Bronchial epithelial cell (primary cell): ENCODE measurements at regions not wholly inside any gene's neighbourhood (a gene's known extent, or its start where the extent isn't known, plus 50 kb on each side); places are given as distances from the start of the nearest gene placed in this dataset.

Experiments used
- DNase-seq: peaks from one replicate; pipeline ENCODE4 v3.0.0-alpha.2; 2010; ENCODE audit warnings: low read depth
- FAIRE-seq: peaks from 2 replicates; lab custom pipeline; 2011; peaks lifted over from hg19 to GRCh38; lab: Jason Lieb, UNC
- H3K27me3 ChIP-seq: 2 replicates; pipeline ENCODE4 v1.5.1; 2011; ENCODE audit warnings: low read length; ENCODE audit not compliant: control insufficient read depth, insufficient read depth
- H3K36me3 ChIP-seq: 2 replicates; pipeline ENCODE4 v1.5.1; 2011; ENCODE audit warnings: low read length; ENCODE audit not compliant: control insufficient read depth, insufficient read depth
- H3K4me3 ChIP-seq: 2 replicates; pipeline ENCODE4 v1.5.1; 2011; ENCODE audit warnings: mild to moderate bottlenecking, low read depth, low read length, control low read depth
- CTCF ChIP-seq: IDR thresholded peaks from 2 replicates; pipeline ENCODE4 v1.5.1; 2011; ENCODE audit warnings: mild to moderate bottlenecking, moderate library complexity, low read length, control low read depth, inconsistent platforms; ENCODE audit not compliant: insufficient read depth, severe bottlenecking

- H3K36me3 ChIP-seq = no peaks in the 10 kb centered on the region
- H3K4me3 ChIP-seq = no peak overlapping the region
- TF ChIP-seq CTCF = no peak
- no peak for DNase-seq
- no peaks in the 10 kb centered on the region for H3K27me3 ChIP-seq
- FAIRE-seq = no peak
Measured at GRCh38 chr16:86059253-86060171, 160.6 kb downstream of the IRF8 start.

GRCh38 chr16:86060381-86061317 lies 161.7 kb downstream of the IRF8 start:
- no peak for FAIRE-seq
- Histone ChIP-seq H3K4me3 (no peak overlapping the region), H3K27me3 (no peaks in the 10 kb centered on the region), H3K36me3 (no peaks in the 10 kb centered on the region)
- DNase-seq = no peak
- no peak for TF ChIP-seq CTCF

- Histone ChIP-seq H3K27me3 (no peaks in the 10 kb centered on the region), H3K4me3 (no peak overlapping the region), H3K36me3 (no peaks in the 10 kb centered on the region)
- FAIRE-seq = no peak
- no peak for DNase-seq
- TF ChIP-seq CTCF = no peak
Measured at GRCh38 chr16:86061318-86061695, 162.3 kb downstream of the IRF8 start.

- Histone ChIP-seq H3K4me3 (no peak overlapping the region), H3K27me3 (no peaks in the 10 kb centered on the region), H3K36me3 (no peaks in the 10 kb centered on the region)
- DNase-seq (no peak), FAIRE-seq (no peak)
- TF ChIP-seq CTCF = no peak
Measured at GRCh38 chr16:86061721-86062120, 162.8 kb downstream of the IRF8 start.

- FAIRE-seq (no peak), DNase-seq (no peak)
- H3K4me3 ChIP-seq = no peak overlapping the region
- no peaks in the 10 kb centered on the region for H3K36me3 ChIP-seq
- TF ChIP-seq CTCF = no peak
- no peaks in the 10 kb centered on the region for H3K27me3 ChIP-seq
Measured at GRCh38 chr16:86062271-86062965, 163.5 kb downstream of the IRF8 start.
